SK-N-SH (cell line): ENCODE measurements at regions not wholly inside any gene's neighbourhood (a gene's known extent, or its start where the extent isn't known, plus 50 kb on each side); places are given as distances from the start of the nearest gene placed in this dataset.

ENCODE experiments used
- CTCF ChIA-PET: fragments of 300-600, 350-600 bp; formaldehyde crosslinking; extraction: SDS; loops from one replicate; lab custom pipeline; 2021; lab: Yijun Ruan, JAX
- POLR2A ChIA-PET: fragments of 350-600 bp; sonication (Branson Sonifier 250); formaldehyde crosslinking; extraction: SDS; loops from one replicate; lab custom pipeline; 2020; ENCODE audit warnings: antibody characterized with exemption, inconsistent platforms; lab: Yijun Ruan, JAX
- DNase-seq: peaks from one replicate; pipeline ENCODE4 v3.0.0; 2012
- H2AFZ ChIP-seq: fragments of 200-600 bp; sonication (generic); 2 replicates; pipeline ENCODE4 v1.8.1; 2016; ENCODE audit warnings: antibody characterized with exemption, mild to moderate bottlenecking, low read depth
- H3F3A ChIP-seq: fragments of 200-600 bp; sonication (generic); replicated peaks from 2 replicates; pipeline ENCODE3; 2016; ENCODE audit warnings: antibody characterized with exemption, mild to moderate bottlenecking; ENCODE audit not compliant: insufficient read depth
- H3K27ac ChIP-seq, 2 experiments: fragments of 200-500 bp in 1 of 2; fragments of 200-600 bp in 1 of 2; sonication (Bioruptor generic) in 1 of 2; sonication (generic), shearing (Covaris generic) in 1 of 2; 2 replicates each; pipeline versions ENCODE4 v1.5.1 to v1.6.1; 2014 to 2016; ENCODE audit warnings: low read depth in 2 of 2, inconsistent platforms in 1 of 2, low read length in 1 of 2, mild to moderate bottlenecking in 1 of 2, mixed read lengths in 1 of 2
- H3K27me3 ChIP-seq: fragments of 200-600 bp; sonication (generic), shearing (Covaris generic); 2 replicates; pipeline ENCODE4 v1.6.1; 2016; ENCODE audit warnings: mixed run types; ENCODE audit not compliant: insufficient read depth
- H3K36me3 ChIP-seq, 2 experiments: fragments of 200-500 bp in 1 of 2; fragments of 200-600 bp in 1 of 2; sonication (Bioruptor generic) in 1 of 2; sonication (generic) in 1 of 2; replicated peaks in 1 of 2; 2 replicates each; pipeline versions ENCODE3 to v1.5.1; 2014 to 2016; ENCODE audit warnings: low read length in 1 of 2, mild to moderate bottlenecking in 1 of 2; ENCODE audit not compliant: insufficient read depth in 2 of 2, control insufficient read depth in 1 of 2
- H3K4me1 ChIP-seq, 2 experiments: fragments of 200-500 bp in 1 of 2; fragments of 200-600 bp in 1 of 2; sonication (Bioruptor generic) in 1 of 2; sonication (generic), shearing (Covaris generic) in 1 of 2; 2 replicates each; pipeline versions ENCODE4 v1.5.1 to v1.6.1; 2014 to 2016; ENCODE audit warnings: low read depth in 1 of 2, low read length in 1 of 2, mixed run types in 1 of 2; ENCODE audit not compliant: insufficient read depth in 2 of 2, control insufficient read depth in 1 of 2
- H3K4me2 ChIP-seq: fragments of 200-600 bp; sonication (generic), shearing (Covaris generic); 2 replicates; pipeline ENCODE4 v1.6.1; 2017; ENCODE audit warnings: mixed run types
- H3K4me3 ChIP-seq, 2 experiments: fragments of 200-500 bp in 1 of 2; fragments of 200-600 bp in 1 of 2; sonication (Bioruptor generic) in 1 of 2; sonication (generic), shearing (Covaris generic) in 1 of 2; 2 replicates each; pipeline versions ENCODE4 v1.5.1 to v1.8.1; 2014 to 2016; ENCODE audit warnings: low read depth in 2 of 2, inconsistent platforms in 1 of 2, low read length in 1 of 2, mild to moderate bottlenecking in 1 of 2, mixed read lengths in 1 of 2, moderate library complexity in 1 of 2
- H3K79me2 ChIP-seq: fragments of 200-600 bp; sonication (generic); 2 replicates; pipeline ENCODE4 v1.8.1; 2017; ENCODE audit warnings: mild to moderate bottlenecking; ENCODE audit not compliant: insufficient read depth
- H3K9ac ChIP-seq: fragments of 200-600 bp; sonication (generic); 2 replicates; pipeline ENCODE4 v1.6.1; 2017; ENCODE audit warnings: mixed run types
- H3K9me2 ChIP-seq: fragments of 200-600 bp; sonication (generic); 2 replicates; pipeline ENCODE4 v1.6.1; 2017; ENCODE audit warnings: mixed run types
- H3K9me3 ChIP-seq: fragments of 200-600 bp; sonication (generic); 2 replicates; pipeline ENCODE4 v1.6.1; 2017; ENCODE audit warnings: mixed run types, mild to moderate bottlenecking, moderate library complexity
- H4K20me1 ChIP-seq: fragments of 200-600 bp; sonication (generic); 2 replicates; pipeline ENCODE4 v1.6.1; 2017; ENCODE audit warnings: mild to moderate bottlenecking, mixed run types; ENCODE audit not compliant: insufficient read depth
- ELF1 ChIP-seq: IDR thresholded peaks from 2 replicates; pipeline ENCODE4 v1.4.0; 2012
- EP300 ChIP-seq, 2 experiments: IDR thresholded peaks; 2 replicates each; pipeline versions ENCODE4 v1.4.0 to v1.6.1; 2012; ENCODE audit warnings: borderline replicate concordance in 1 of 2, low read depth in 1 of 2, low read length in 1 of 2
- FOXM1 ChIP-seq: IDR thresholded peaks from 2 replicates; pipeline ENCODE4 v1.4.0; 2012; ENCODE audit warnings: low read depth, mild to moderate bottlenecking
- JUND ChIP-seq: IDR thresholded peaks from 2 replicates; pipeline ENCODE4 v1.4.0; 2012
- MEF2A ChIP-seq: IDR thresholded peaks from 2 replicates; pipeline ENCODE4 v1.4.0; 2012; ENCODE audit warnings: low read depth, borderline replicate concordance
- POLR2AphosphoS5 ChIP-seq: IDR thresholded peaks from 2 replicates; pipeline ENCODE4 v1.6.1; 2012; ENCODE audit warnings: low read depth, low read length
- RXRA ChIP-seq: IDR thresholded peaks from 2 replicates; pipeline ENCODE4 v1.4.0; 2012; ENCODE audit warnings: low read depth, mild to moderate bottlenecking, borderline replicate concordance
- SIN3A ChIP-seq: IDR thresholded peaks from 2 replicates; pipeline ENCODE4 v1.6.1; 2012; ENCODE audit warnings: low read depth, mild to moderate bottlenecking, low read length, moderate library complexity, borderline replicate concordance
- TEAD4 ChIP-seq: IDR thresholded peaks from 2 replicates; pipeline ENCODE4 v1.4.0; 2012; ENCODE audit warnings: mild to moderate bottlenecking, borderline replicate concordance; ENCODE audit not compliant: insufficient read depth
- YY1 ChIP-seq: IDR thresholded peaks from 2 replicates; pipeline ENCODE4 v1.4.0; 2012; ENCODE audit warnings: low read depth, mild to moderate bottlenecking
- WGBS: methylation state at CpG from one replicate; pipeline ENCODE4 v1.1.6; 2017; ENCODE audit warnings: low lambda C conversion rate; 5-methylcytosine and 5-hydroxymethylcytosine counted together
- TF ChIP-seq, protein P1 (sequence below): fragments of 150-350 bp; IDR thresholded peaks from 2 replicates; pipeline ENCODE4 v1.6.1; 2016; ENCODE audit warnings: mild to moderate bottlenecking, low read depth, low read length
- TF ChIP-seq, protein P2 (sequence below): IDR thresholded peaks from 2 replicates; pipeline ENCODE4 v1.4.0; 2012; ENCODE audit warnings: low read depth
- TF ChIP-seq, protein P3 (sequence below): fragments of 200-600 bp; sonication (generic); IDR thresholded peaks from 2 replicates; pipeline ENCODE4 v1.6.1; 2017; ENCODE audit warnings: antibody characterized with exemption, mild to moderate bottlenecking, moderate library complexity
- TF ChIP-seq, protein P4 (sequence below): IDR thresholded peaks from 2 replicates; pipeline ENCODE4 v1.6.1; 2012; ENCODE audit warnings: mild to moderate bottlenecking, low read depth, low read length, moderate library complexity
- TF ChIP-seq, protein P5 (sequence below): IDR thresholded peaks from 2 replicates; pipeline ENCODE4; 2012

DNA sequence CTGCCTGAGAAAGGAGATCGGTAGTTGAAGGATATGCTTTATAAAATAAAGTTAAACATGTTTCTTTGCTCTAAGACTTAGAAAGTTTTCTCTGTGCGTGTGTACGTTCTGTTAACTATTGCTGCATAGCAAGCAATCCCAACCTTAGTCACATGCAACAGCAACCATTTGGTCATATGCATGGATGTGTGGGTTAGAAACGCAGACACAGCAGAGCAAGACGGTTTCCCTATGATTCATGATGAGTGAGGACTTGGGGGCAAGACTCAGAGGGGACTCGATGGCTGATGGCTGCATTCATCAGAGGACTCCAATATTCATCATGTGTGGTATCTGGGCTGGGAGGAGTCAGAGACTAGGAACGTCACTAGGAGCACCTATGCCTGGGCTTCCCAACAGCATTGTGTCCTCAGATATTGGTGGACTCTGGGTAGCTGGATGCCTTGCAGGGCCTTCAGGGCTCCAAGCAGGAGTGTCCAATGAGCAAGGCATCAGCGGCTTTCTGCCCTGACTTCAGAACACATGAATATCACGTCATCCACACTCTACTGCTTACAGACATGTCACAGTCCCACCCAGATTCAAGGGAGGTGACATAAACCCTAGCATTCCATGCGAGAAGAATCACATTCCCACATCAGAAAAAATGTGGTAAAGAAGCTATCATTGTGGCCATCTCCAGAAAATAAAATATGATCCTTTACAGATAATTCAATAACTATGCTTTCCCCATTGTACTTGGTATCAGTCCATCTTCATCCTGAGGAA lies 731.2 kb downstream of the TNS3 start:
- Histone ChIP-seq H3K4me1 (peaks cover 9 to 21% of the 10 kb centered on the region in 2 experiments), H3K36me3 (no peaks in the 10 kb centered on the region), H3K4me2 (no peak overlapping the region), H3K9ac (no peak overlapping the region), H3F3A (peaks cover 13% of the 10 kb centered on the region), H3K79me2 (no peaks in the 10 kb centered on the region), H3K9me2 (no peaks in the 10 kb centered on the region), H3K9me3 (no peaks in the 10 kb centered on the region), H2AFZ (no peak overlapping the region), H3K27me3 (no peaks in the 10 kb centered on the region), H3K27ac (no peak overlapping the region), H4K20me1 (no peaks in the 10 kb centered on the region), H3K4me3 (no peak overlapping the region)
- DNase-seq = no peak
- POLR2A ChIA-PET = no interaction called here
- no peak for TF ChIP-seq ELF1
- TF ChIP-seq, protein P1, sequence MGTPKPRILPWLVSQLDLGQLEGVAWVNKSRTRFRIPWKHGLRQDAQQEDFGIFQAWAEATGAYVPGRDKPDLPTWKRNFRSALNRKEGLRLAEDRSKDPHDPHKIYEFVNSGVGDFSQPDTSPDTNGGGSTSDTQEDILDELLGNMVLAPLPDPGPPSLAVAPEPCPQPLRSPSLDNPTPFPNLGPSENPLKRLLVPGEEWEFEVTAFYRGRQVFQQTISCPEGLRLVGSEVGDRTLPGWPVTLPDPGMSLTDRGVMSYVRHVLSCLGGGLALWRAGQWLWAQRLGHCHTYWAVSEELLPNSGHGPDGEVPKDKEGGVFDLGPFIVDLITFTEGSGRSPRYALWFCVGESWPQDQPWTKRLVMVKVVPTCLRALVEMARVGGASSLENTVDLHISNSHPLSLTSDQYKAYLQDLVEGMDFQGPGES = no peak
- TF ChIP-seq FOXM1 = no peak
- TF ChIP-seq RXRA = no peak
- TF ChIP-seq MEF2A = no peak
- TF ChIP-seq SIN3A = no peak
- TF ChIP-seq TEAD4 = no peak
- TF ChIP-seq, protein P2, sequence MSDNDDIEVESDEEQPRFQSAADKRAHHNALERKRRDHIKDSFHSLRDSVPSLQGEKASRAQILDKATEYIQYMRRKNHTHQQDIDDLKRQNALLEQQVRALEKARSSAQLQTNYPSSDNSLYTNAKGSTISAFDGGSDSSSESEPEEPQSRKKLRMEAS = no peak
- no peak for TF ChIP-seq JUND
- TF ChIP-seq, protein P3, sequence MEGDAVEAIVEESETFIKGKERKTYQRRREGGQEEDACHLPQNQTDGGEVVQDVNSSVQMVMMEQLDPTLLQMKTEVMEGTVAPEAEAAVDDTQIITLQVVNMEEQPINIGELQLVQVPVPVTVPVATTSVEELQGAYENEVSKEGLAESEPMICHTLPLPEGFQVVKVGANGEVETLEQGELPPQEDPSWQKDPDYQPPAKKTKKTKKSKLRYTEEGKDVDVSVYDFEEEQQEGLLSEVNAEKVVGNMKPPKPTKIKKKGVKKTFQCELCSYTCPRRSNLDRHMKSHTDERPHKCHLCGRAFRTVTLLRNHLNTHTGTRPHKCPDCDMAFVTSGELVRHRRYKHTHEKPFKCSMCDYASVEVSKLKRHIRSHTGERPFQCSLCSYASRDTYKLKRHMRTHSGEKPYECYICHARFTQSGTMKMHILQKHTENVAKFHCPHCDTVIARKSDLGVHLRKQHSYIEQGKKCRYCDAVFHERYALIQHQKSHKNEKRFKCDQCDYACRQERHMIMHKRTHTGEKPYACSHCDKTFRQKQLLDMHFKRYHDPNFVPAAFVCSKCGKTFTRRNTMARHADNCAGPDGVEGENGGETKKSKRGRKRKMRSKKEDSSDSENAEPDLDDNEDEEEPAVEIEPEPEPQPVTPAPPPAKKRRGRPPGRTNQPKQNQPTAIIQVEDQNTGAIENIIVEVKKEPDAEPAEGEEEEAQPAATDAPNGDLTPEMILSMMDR = no peak
- TF ChIP-seq, protein P4, sequence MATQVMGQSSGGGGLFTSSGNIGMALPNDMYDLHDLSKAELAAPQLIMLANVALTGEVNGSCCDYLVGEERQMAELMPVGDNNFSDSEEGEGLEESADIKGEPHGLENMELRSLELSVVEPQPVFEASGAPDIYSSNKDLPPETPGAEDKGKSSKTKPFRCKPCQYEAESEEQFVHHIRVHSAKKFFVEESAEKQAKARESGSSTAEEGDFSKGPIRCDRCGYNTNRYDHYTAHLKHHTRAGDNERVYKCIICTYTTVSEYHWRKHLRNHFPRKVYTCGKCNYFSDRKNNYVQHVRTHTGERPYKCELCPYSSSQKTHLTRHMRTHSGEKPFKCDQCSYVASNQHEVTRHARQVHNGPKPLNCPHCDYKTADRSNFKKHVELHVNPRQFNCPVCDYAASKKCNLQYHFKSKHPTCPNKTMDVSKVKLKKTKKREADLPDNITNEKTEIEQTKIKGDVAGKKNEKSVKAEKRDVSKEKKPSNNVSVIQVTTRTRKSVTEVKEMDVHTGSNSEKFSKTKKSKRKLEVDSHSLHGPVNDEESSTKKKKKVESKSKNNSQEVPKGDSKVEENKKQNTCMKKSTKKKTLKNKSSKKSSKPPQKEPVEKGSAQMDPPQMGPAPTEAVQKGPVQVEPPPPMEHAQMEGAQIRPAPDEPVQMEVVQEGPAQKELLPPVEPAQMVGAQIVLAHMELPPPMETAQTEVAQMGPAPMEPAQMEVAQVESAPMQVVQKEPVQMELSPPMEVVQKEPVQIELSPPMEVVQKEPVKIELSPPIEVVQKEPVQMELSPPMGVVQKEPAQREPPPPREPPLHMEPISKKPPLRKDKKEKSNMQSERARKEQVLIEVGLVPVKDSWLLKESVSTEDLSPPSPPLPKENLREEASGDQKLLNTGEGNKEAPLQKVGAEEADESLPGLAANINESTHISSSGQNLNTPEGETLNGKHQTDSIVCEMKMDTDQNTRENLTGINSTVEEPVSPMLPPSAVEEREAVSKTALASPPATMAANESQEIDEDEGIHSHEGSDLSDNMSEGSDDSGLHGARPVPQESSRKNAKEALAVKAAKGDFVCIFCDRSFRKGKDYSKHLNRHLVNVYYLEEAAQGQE = no peak
- TF ChIP-seq YY1 = no peak
- TF ChIP-seq, protein P5, sequence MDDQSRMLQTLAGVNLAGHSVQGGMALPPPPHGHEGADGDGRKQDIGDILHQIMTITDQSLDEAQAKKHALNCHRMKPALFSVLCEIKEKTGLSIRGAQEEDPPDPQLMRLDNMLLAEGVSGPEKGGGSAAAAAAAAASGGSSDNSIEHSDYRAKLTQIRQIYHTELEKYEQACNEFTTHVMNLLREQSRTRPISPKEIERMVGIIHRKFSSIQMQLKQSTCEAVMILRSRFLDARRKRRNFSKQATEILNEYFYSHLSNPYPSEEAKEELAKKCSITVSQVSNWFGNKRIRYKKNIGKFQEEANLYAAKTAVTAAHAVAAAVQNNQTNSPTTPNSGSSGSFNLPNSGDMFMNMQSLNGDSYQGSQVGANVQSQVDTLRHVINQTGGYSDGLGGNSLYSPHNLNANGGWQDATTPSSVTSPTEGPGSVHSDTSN = no peak
- no peak for TF ChIP-seq EP300 (IDR thresholded peaks at IDR 0.05; ENCODE audit: borderline replicate concordance in 1 of 2, low read depth in 1 of 2, low read length in 1 of 2)
- no peak for TF ChIP-seq POLR2AphosphoS5
- 78% methylated on average over 10 of the region's 10 CpGs for WGBS
- CTCF ChIA-PET = interaction anchor here (2.0 kb wide), 1 partner anchor 8 kb away, joined by 7 read pairs; no protein-coding TSS in a partner anchor
